Activated T-helper 2 cell treated with anti-CD3 and anti-CD28 coated beads, Interferon-gamma antibody, Interleukin-2, Interleukin-4, amounts not matched to agents 10 μg/mL and 5 μg/mL and 100 μg/mL, durations not matched to agents 14 hours and 24 hours and 36 hours (primary cell): ENCODE measurements at regions not wholly inside any gene's neighbourhood (a gene's known extent, or its start where the extent isn't known, plus 50 kb on each side); places are given as distances from the start of the nearest gene placed in this dataset.
A peak's percentile ranks its signal among the peaks of the same experiment; 100 is the strongest.

Experiments
- DNase-seq: peaks from one replicate; pipeline ENCODE4 v3.0.0; 2021; ENCODE audit warnings: low spot score
- H3K27ac Mint-ChIP-seq: one replicate; pipeline ENCODE4 v1.8.0; 2021; ENCODE audit warnings: mixed read lengths
- H3K27me3 Mint-ChIP-seq: one replicate; pipeline ENCODE4 v1.8.0; 2021; ENCODE audit warnings: low read depth, mixed read lengths
- H3K36me3 Mint-ChIP-seq: one replicate; pipeline ENCODE4 v1.8.0; 2021; ENCODE audit warnings: low read depth, mixed read lengths
- H3K4me1 Mint-ChIP-seq: one replicate; pipeline ENCODE4 v1.8.0; 2021; ENCODE audit warnings: low read depth, mixed read lengths
- H3K4me3 Mint-ChIP-seq: one replicate; pipeline ENCODE4 v1.8.0; 2021; ENCODE audit warnings: low read depth, mild to moderate bottlenecking, moderate library complexity, mixed read lengths
- H3K9me3 Mint-ChIP-seq: one replicate; pipeline ENCODE4 v1.8.0; 2021; ENCODE audit warnings: mixed read lengths
- intact Hi-C: fragments of 100-400 bp; cut with micrococcal nuclease; formaldehyde crosslinking; loops from one replicate; pipeline ENCODE4 v1.15.1; 2023

GRCh38 chr1:108048301-108049177 lies 83.6 kb upstream of the VAV3 start:
- H3K27me3 Mint-ChIP-seq = peaks cover 6% of the 10 kb centered on the region
- no peak for DNase-seq
- H3K4me1 Mint-ChIP-seq = peaks cover 16% of the 10 kb centered on the region
- H3K27ac Mint-ChIP-seq = no peak overlapping the region
- no peaks in the 10 kb centered on the region for H3K36me3 Mint-ChIP-seq
- H3K4me3 Mint-ChIP-seq = no peak overlapping the region
- intact Hi-C loops = no loop called here
- H3K9me3 Mint-ChIP-seq = no peaks in the 10 kb centered on the region

- intact Hi-C loops = no loop called here
- Mint-ChIP-seq H3K27me3 (peaks cover 6% of the 10 kb centered on the region), H3K27ac (no peak overlapping the region), H3K4me1 (peaks cover 23% of the 10 kb centered on the region), H3K9me3 (no peaks in the 10 kb centered on the region), H3K4me3 (no peak overlapping the region), H3K36me3 (no peaks in the 10 kb centered on the region)
- DNase-seq = no peak
These were observed 82.1 kb upstream of the VAV3 start for GRCh38 chr1:108047085-108047484.

GRCh38 chr1:108046026-108046425 lies 81.0 kb upstream of the VAV3 start:
- Mint-ChIP-seq H3K27ac (no peak overlapping the region), H3K27me3 (peaks cover 6% of the 10 kb centered on the region), H3K4me1 (peaks cover 30% of the 10 kb centered on the region), H3K36me3 (no peaks in the 10 kb centered on the region), H3K9me3 (no peaks in the 10 kb centered on the region), H3K4me3 (no peak overlapping the region)
- intact Hi-C loops = no loop called here
- no peak for DNase-seq

- no peaks in the 10 kb centered on the region for H3K9me3 Mint-ChIP-seq
- no peak for DNase-seq
- H3K4me1 Mint-ChIP-seq = peaks cover 30% of the 10 kb centered on the region
- no peak overlapping the region for H3K27ac Mint-ChIP-seq
- no peak overlapping the region for H3K4me3 Mint-ChIP-seq
- peaks cover 6% of the 10 kb centered on the region for H3K27me3 Mint-ChIP-seq
- intact Hi-C loops = no loop called here
- no peaks in the 10 kb centered on the region for H3K36me3 Mint-ChIP-seq
These were observed 80.5 kb upstream of the VAV3 start for GRCh38 chr1:108045460-108045859.

- no peak overlapping the region for H3K27ac Mint-ChIP-seq
- intact Hi-C loops = loop anchor here (5.0 kb wide), 1 partner anchor 83 kb away; no protein-coding TSS in a partner anchor
These were observed 79.3 kb upstream of the VAV3 start for GRCh38 chr1:108044318-108044717.

GRCh38 chr1:108043707-108044106 lies 78.7 kb upstream of the VAV3 start:
- H3K9me3 Mint-ChIP-seq = no peaks in the 10 kb centered on the region
- H3K27ac Mint-ChIP-seq = no peak overlapping the region
- no peak for DNase-seq
- no peaks in the 10 kb centered on the region for H3K36me3 Mint-ChIP-seq
- no peak overlapping the region for H3K4me3 Mint-ChIP-seq
- peaks cover 30% of the 10 kb centered on the region for H3K4me1 Mint-ChIP-seq
- peaks cover 6% of the 10 kb centered on the region for H3K27me3 Mint-ChIP-seq
- intact Hi-C loops = loop anchor here (5.0 kb wide), 1 partner anchor 84 kb away; no protein-coding TSS in a partner anchor

More at GRCh38 chr1:108044318-108044717, 79.3 kb upstream of the VAV3 start:
- Mint-ChIP-seq H3K27me3 (peaks cover 6% of the 10 kb centered on the region), H3K4me3 (no peak overlapping the region), H3K4me1 (peaks cover 30% of the 10 kb centered on the region), H3K36me3 (no peaks in the 10 kb centered on the region), H3K9me3 (no peaks in the 10 kb centered on the region)
- no peak for DNase-seq

- Mint-ChIP-seq H3K36me3 (no peaks in the 10 kb centered on the region), H3K4me1 (peaks cover 26% of the 10 kb centered on the region), H3K4me3 (no peak overlapping the region), H3K9me3 (no peaks in the 10 kb centered on the region), H3K27ac (no peak overlapping the region), H3K27me3 (peaks cover 6% of the 10 kb centered on the region)
- intact Hi-C loops = loop anchor here (1.0 to 5.0 kb wide), 2 partner anchors 9 to 85 kb away; no protein-coding TSS in a partner anchor
- DNase-seq = no peak
These were observed 77.6 kb upstream of the VAV3 start for GRCh38 chr1:108042610-108043009.

- no peak overlapping the region for H3K4me3 Mint-ChIP-seq
- no peaks in the 10 kb centered on the region for H3K27me3 Mint-ChIP-seq
- peak overlapping the region; percentile 6 for H3K27ac Mint-ChIP-seq
- no peak for DNase-seq
- H3K36me3 Mint-ChIP-seq = no peaks in the 10 kb centered on the region
- peaks cover 26% of the 10 kb centered on the region for H3K4me1 Mint-ChIP-seq
- intact Hi-C loops = loop anchor here (1.0 to 5.0 kb wide), 2 partner anchors 10 to 86 kb away; no protein-coding TSS in a partner anchor
- H3K9me3 Mint-ChIP-seq = no peaks in the 10 kb centered on the region
These were observed 76.6 kb upstream of the VAV3 start for GRCh38 chr1:108041360-108042142.

- H3K36me3 Mint-ChIP-seq = no peaks in the 10 kb centered on the region
- no peak overlapping the region for H3K27ac Mint-ChIP-seq
- no peaks in the 10 kb centered on the region for H3K9me3 Mint-ChIP-seq
- peaks cover 15% of the 10 kb centered on the region for H3K4me1 Mint-ChIP-seq
- no peak overlapping the region for H3K4me3 Mint-ChIP-seq
- H3K27me3 Mint-ChIP-seq = no peaks in the 10 kb centered on the region
- intact Hi-C loops = no loop called here
- no peak for DNase-seq
These were observed 73.8 kb upstream of the VAV3 start for GRCh38 chr1:108038653-108039236.

GRCh38 chr1:108036796-108037562 lies 72.0 kb upstream of the VAV3 start:
- no peak overlapping the region for H3K4me3 Mint-ChIP-seq
- peaks cover 3% of the 10 kb centered on the region for H3K27me3 Mint-ChIP-seq
- no peak for DNase-seq
- no peak overlapping the region for H3K27ac Mint-ChIP-seq
- H3K4me1 Mint-ChIP-seq = peaks cover 7% of the 10 kb centered on the region
- intact Hi-C loops = no loop called here
- H3K36me3 Mint-ChIP-seq = no peaks in the 10 kb centered on the region
- H3K9me3 Mint-ChIP-seq = no peaks in the 10 kb centered on the region

GRCh38 chr1:108034396-108034795 lies 69.4 kb upstream of the VAV3 start:
- H3K4me3 Mint-ChIP-seq = no peak overlapping the region
- intact Hi-C loops = no loop called here
- no peak for DNase-seq
- H3K9me3 Mint-ChIP-seq = no peaks in the 10 kb centered on the region
- H3K27me3 Mint-ChIP-seq = peaks cover 4% of the 10 kb centered on the region
- no peaks in the 10 kb centered on the region for H3K36me3 Mint-ChIP-seq
- H3K4me1 Mint-ChIP-seq = no peaks in the 10 kb centered on the region
- H3K27ac Mint-ChIP-seq = no peak overlapping the region

- DNase-seq = no peak
- H3K27me3 Mint-ChIP-seq = peaks cover 6% of the 10 kb centered on the region
These were observed 68.6 kb upstream of the VAV3 start for GRCh38 chr1:108033550-108033951.

More at GRCh38 chr1:108033550-108033951, 68.6 kb upstream of the VAV3 start:
- H3K4me3 Mint-ChIP-seq = no peak overlapping the region
- H3K27ac Mint-ChIP-seq = no peak overlapping the region
- no peaks in the 10 kb centered on the region for H3K4me1 Mint-ChIP-seq
- intact Hi-C loops = no loop called here
- no peaks in the 10 kb centered on the region for H3K36me3 Mint-ChIP-seq
- H3K9me3 Mint-ChIP-seq = no peaks in the 10 kb centered on the region
